NCI-H510A (cell line): ENCODE measurements at regions not wholly inside any gene's neighbourhood (a gene's known extent, or its start where the extent isn't known, plus 50 kb on each side); places are given as distances from the start of the nearest gene placed in this dataset.

Experiments
- DNase-seq: peaks from one replicate; lab custom pipeline; 2025; lab: John Stamatoyannopoulos, UW

- DNase-seq, result no peak
Observed at GRCh38 chr14:47857646-47858045, 182.2 kb upstream of the MDGA2 start.

- DNase-seq, result no peak
Observed at GRCh38 chr14:47852278-47852677, 176.9 kb upstream of the MDGA2 start.

GRCh38 chr14:47846008-47846407, 170.6 kb upstream of the MDGA2 start:
- DNase-seq, result no peak

- DNase-seq, result no peak
Observed at GRCh38 chr14:47843236-47843635, 167.8 kb upstream of the MDGA2 start.

GRCh38 chr14:47833011-47833410, 157.6 kb upstream of the MDGA2 start:
- DNase-seq, result no peak

- DNase-seq, result no peak
Observed at GRCh38 chr14:47826809-47827208, 151.4 kb upstream of the MDGA2 start.

GRCh38 chr14:47822326-47822725, 146.9 kb upstream of the MDGA2 start:
- DNase-seq, result no peak

GRCh38 chr14:47821135-47821534, 145.7 kb upstream of the MDGA2 start:
- DNase-seq, result no peak

GRCh38 chr14:47790477-47790876, 115.1 kb upstream of the MDGA2 start:
- DNase-seq, result no peak

- DNase-seq, result no peak
Observed at GRCh38 chr14:47785058-47785457, 109.7 kb upstream of the MDGA2 start.

- DNase-seq, result no peak
Observed at GRCh38 chr14:47778631-47779030, 103.2 kb upstream of the MDGA2 start.

- DNase-seq, result no peak
Observed at GRCh38 chr14:47772652-47773051, 97.2 kb upstream of the MDGA2 start.

GRCh38 chr14:47763188-47763854, 87.9 kb upstream of the MDGA2 start:
- no peak for DNase-seq

- DNase-seq, result no peak
Observed at GRCh38 chr14:47746986-47747385, 71.6 kb upstream of the MDGA2 start.

GRCh38 chr14:47744155-47744554, 68.8 kb upstream of the MDGA2 start:
- no peak for DNase-seq

GRCh38 chr14:47739541-47739940, 64.1 kb upstream of the MDGA2 start:
- no peak for DNase-seq

GRCh38 chr14:47730296-47730695, 54.9 kb upstream of the MDGA2 start:
- DNase-seq, result no peak
